CD4-positive, alpha-beta T cell (primary cell): ENCODE measurements at regions not wholly inside any gene's neighbourhood (a gene's known extent, or its start where the extent isn't known, plus 50 kb on each side); places are given as distances from the start of the nearest gene placed in this dataset.

Experiments used
- ATAC-seq: fragments of 200-7000 bp; cut with Tn5 transposase; one replicate; pipeline ENCODE4 v1.10.0; 2022; ENCODE audit warnings: mild to moderate bottlenecking; ENCODE audit not compliant: poor library complexity
- CTCF ChIA-PET: fragments of 350-600 bp; sonication (Branson Sonifier 250); formaldehyde crosslinking; loops from one replicate; lab custom pipeline; 2021; ENCODE audit warnings: antibody characterized with exemption, inconsistent platforms; lab: Charles Lee
- POLR2A ChIA-PET: fragments of 350-600 bp; sonication (Branson Sonifier 250); formaldehyde crosslinking; loops from one replicate; lab custom pipeline; 2021; ENCODE audit warnings: antibody characterized with exemption, inconsistent platforms; lab: Charles Lee
- DNase-seq, 14 experiments: peaks; one replicate each; pipeline ENCODE4 v3.0.0-alpha.2; 2013 to 2020; ENCODE audit warnings: mixed read lengths in 2 of 14
- H3K27ac ChIP-seq, 2 donors: one replicate each; pipeline versions ENCODE4 v1.5.1 to v1.7.0; 2013; ENCODE audit warnings: low read length in 2 of 2, low read depth in 1 of 2, mild to moderate bottlenecking in 1 of 2
- H3K27me3 ChIP-seq, 2 experiments: 1 replicate in 1 of 2; 2 replicates in 1 of 2; pipeline versions ENCODE4 v1.6.1 to v1.7.0; 2013; ENCODE audit warnings: low read length in 2 of 2, control low read depth in 1 of 2, mild to moderate bottlenecking in 1 of 2, moderate library complexity in 1 of 2; ENCODE audit not compliant: insufficient read depth in 2 of 2, control insufficient read depth in 1 of 2
- H3K36me3 ChIP-seq: one replicate; pipeline ENCODE4 v1.6.1; 2013; ENCODE audit warnings: low read length, control low read depth; ENCODE audit not compliant: insufficient read depth
- H3K4me1 ChIP-seq: one replicate; pipeline ENCODE4 v1.6.1; 2013; ENCODE audit warnings: low read length, control low read depth; ENCODE audit not compliant: insufficient read depth
- H3K4me3 ChIP-seq: one replicate; pipeline ENCODE4 v1.5.1; 2013; ENCODE audit warnings: mild to moderate bottlenecking, low read length, moderate library complexity
- H3K9me3 ChIP-seq, 2 experiments: 1 replicate in 1 of 2; 2 replicates in 1 of 2; pipeline versions ENCODE4 v1.6.1 to v1.7.0; 2013; ENCODE audit warnings: low read length in 2 of 2, mild to moderate bottlenecking in 2 of 2, control low read depth in 1 of 2, moderate library complexity in 1 of 2; ENCODE audit not compliant: control insufficient read depth in 1 of 2, insufficient read depth in 1 of 2
- H3K27ac Mint-ChIP-seq: one replicate; pipeline ENCODE4 v1.8.0; 2020; ENCODE audit warnings: mixed read lengths
- H3K27me3 Mint-ChIP-seq: one replicate; pipeline ENCODE4 v1.8.0; 2021; ENCODE audit warnings: mixed read lengths
- H3K36me3 Mint-ChIP-seq: one replicate; pipeline ENCODE4 v1.8.0; 2021; ENCODE audit warnings: low read depth, mixed read lengths
- H3K4me1 Mint-ChIP-seq: one replicate; pipeline ENCODE4 v1.8.0; 2021; ENCODE audit warnings: low read depth, mixed read lengths
- H3K4me3 Mint-ChIP-seq: one replicate; pipeline ENCODE4 v1.8.0; 2020; ENCODE audit warnings: mild to moderate bottlenecking, mixed read lengths
- H3K9me3 Mint-ChIP-seq: one replicate; pipeline ENCODE4 v1.8.0; 2020; ENCODE audit warnings: mixed read lengths
- intact Hi-C, 2 experiments: fragments of 100-400 bp; cut with DNase I in 1 of 2; cut with micrococcal nuclease in 1 of 2; formaldehyde crosslinking; loops; one replicate each; pipeline versions ENCODE4 v1.15.1 to v1.9.0; 2023 to 2025; cut with DNase I, micrococcal nuclease
- TF ChIP-seq, protein P1 (sequence below): fragments of 200-600 bp; IDR thresholded peaks from one replicate; pipeline ENCODE4 v1.8.0; 2022; ENCODE audit warnings: antibody characterized with exemption, mild to moderate bottlenecking

DNA sequence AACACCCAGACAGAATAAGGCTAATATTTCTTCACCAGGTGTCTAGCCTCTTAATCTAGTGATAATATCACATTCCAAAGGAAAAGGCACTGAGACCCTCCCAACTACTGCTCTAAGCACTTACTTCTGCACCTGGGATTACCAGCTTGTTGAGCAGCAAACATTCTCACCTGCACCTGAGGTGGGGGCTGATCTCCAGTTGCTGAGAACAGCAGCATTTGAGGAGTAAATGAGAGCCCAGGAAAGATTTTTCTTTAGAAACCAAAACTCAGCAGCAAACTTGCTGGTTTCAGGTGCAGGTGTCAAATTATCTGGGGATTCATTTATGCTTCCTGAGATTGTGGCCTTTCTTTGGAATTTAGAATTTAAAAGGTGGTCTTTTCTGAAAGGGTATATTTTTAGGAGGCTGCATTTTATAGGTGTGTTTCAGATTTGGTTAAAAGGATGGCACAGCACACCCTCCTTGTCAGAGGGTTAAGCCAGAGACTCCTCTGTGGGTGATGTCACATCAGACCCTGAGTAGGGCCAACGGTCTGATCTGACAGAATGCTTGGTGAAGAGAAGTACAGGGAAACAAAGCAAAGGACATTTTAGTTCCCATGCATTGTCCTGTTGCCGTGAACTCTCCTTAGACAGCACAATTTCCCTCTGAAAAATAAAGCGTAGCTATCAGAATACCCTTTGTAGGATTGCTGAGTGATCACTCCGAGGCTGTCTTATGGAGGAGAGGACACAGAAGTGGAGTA, 411.0 kb upstream of the ATP11B start:
- intact Hi-C loops, result no loop called here
- ChIA-PET POLR2A (no interaction called here), CTCF (no interaction called here)
- H3K36me3 ChIP-seq, result no peaks in the 10 kb centered on the region
- no peak overlapping the region for H3K4me3 ChIP-seq
- Mint-ChIP-seq H3K36me3 (no peaks in the 10 kb centered on the region), H3K4me3 (no peak overlapping the region), H3K27ac (no peak overlapping the region), H3K9me3 (no peaks in the 10 kb centered on the region), H3K27me3 (no peaks in the 10 kb centered on the region), H3K4me1 (no peaks in the 10 kb centered on the region)
- H3K27ac ChIP-seq, result no peak overlapping the region
- H3K4me1 ChIP-seq, result no peaks in the 10 kb centered on the region
- H3K9me3 ChIP-seq, result peaks cover 0 to 4% of the 10 kb centered on the region in 2 experiments
- no peaks in the 10 kb centered on the region for H3K27me3 ChIP-seq
- no peak for DNase-seq
- ATAC-seq, result no peak
- TF ChIP-seq, protein P1, sequence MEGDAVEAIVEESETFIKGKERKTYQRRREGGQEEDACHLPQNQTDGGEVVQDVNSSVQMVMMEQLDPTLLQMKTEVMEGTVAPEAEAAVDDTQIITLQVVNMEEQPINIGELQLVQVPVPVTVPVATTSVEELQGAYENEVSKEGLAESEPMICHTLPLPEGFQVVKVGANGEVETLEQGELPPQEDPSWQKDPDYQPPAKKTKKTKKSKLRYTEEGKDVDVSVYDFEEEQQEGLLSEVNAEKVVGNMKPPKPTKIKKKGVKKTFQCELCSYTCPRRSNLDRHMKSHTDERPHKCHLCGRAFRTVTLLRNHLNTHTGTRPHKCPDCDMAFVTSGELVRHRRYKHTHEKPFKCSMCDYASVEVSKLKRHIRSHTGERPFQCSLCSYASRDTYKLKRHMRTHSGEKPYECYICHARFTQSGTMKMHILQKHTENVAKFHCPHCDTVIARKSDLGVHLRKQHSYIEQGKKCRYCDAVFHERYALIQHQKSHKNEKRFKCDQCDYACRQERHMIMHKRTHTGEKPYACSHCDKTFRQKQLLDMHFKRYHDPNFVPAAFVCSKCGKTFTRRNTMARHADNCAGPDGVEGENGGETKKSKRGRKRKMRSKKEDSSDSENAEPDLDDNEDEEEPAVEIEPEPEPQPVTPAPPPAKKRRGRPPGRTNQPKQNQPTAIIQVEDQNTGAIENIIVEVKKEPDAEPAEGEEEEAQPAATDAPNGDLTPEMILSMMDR, result no peak

GRCh38 chr3:182384221-182384620, 409.1 kb upstream of the ATP11B start:
- H3K27ac ChIP-seq, result no peak overlapping the region
- intact Hi-C loops, result no loop called here
- ATAC-seq (no peak), DNase-seq (no peak)
- no peaks in the 10 kb centered on the region for H3K4me1 ChIP-seq
- no peak overlapping the region for H3K27ac Mint-ChIP-seq
- ChIA-PET POLR2A (no interaction called here), CTCF (no interaction called here)
- H3K36me3 ChIP-seq, result no peaks in the 10 kb centered on the region
- H3K9me3 Mint-ChIP-seq, result no peaks in the 10 kb centered on the region
- no peaks in the 10 kb centered on the region for H3K36me3 Mint-ChIP-seq
- H3K4me3 Mint-ChIP-seq, result no peak overlapping the region
- no peak overlapping the region for H3K4me3 ChIP-seq
- no peaks in the 10 kb centered on the region for H3K27me3 Mint-ChIP-seq
- H3K4me1 Mint-ChIP-seq, result no peaks in the 10 kb centered on the region
- H3K27me3 ChIP-seq, result no peaks in the 10 kb centered on the region
- H3K9me3 ChIP-seq, result no peaks in the 10 kb centered on the region
- TF ChIP-seq, protein P1, result no peak

- no peaks in the 10 kb centered on the region for H3K36me3 ChIP-seq
- DNase-seq (no peak), ATAC-seq (no peak)
- no peaks in the 10 kb centered on the region for H3K27me3 ChIP-seq
- Mint-ChIP-seq H3K4me1 (no peaks in the 10 kb centered on the region), H3K27me3 (no peaks in the 10 kb centered on the region), H3K4me3 (no peak overlapping the region), H3K9me3 (no peaks in the 10 kb centered on the region), H3K36me3 (no peaks in the 10 kb centered on the region), H3K27ac (no peak overlapping the region)
- TF ChIP-seq, protein P1, result no peak
- H3K9me3 ChIP-seq, result no peaks in the 10 kb centered on the region
- H3K4me3 ChIP-seq, result no peak overlapping the region
- CTCF ChIA-PET, result no interaction called here
- no peak overlapping the region for H3K27ac ChIP-seq
- POLR2A ChIA-PET, result no interaction called here
- no peaks in the 10 kb centered on the region for H3K4me1 ChIP-seq
- intact Hi-C loops, result no loop called here
These were observed 407.9 kb upstream of the ATP11B start for GRCh38 chr3:182385356-182385755.
